Suppressor macrophage (primary cell): ENCODE measurements at regions not wholly inside any gene's neighbourhood (a gene's known extent, or its start where the extent isn't known, plus 50 kb on each side); places are given as distances from the start of the nearest gene placed in this dataset.
"Not testable (repeated sequence)": the region's sequence is repeated elsewhere in the genome, so short reads cannot be mapped to it uniquely, and the experiment has no call there.

ENCODE experiments used
- DNase-seq, 4 experiments: peaks; one replicate each; pipeline ENCODE4 v3.0.0-alpha.2; 2020 to 2022

GRCh38 chr2:136715146-136715545 is 50.2 kb upstream of the THSD7B start:
- no peak for DNase-seq

- DNase-seq, result no peak
Measured at GRCh38 chr2:136714452-136714951, 50.8 kb upstream of the THSD7B start.

GRCh38 chr2:136713739-136714138 is 51.6 kb upstream of the THSD7B start:
- no peak for DNase-seq

- no peak for DNase-seq
Measured at GRCh38 chr2:136705336-136705735, 60.0 kb upstream of the THSD7B start.

- no peak for DNase-seq
Measured at GRCh38 chr2:136703214-136703613, 62.1 kb upstream of the THSD7B start.

- no peak for DNase-seq
Measured at GRCh38 chr2:136696438-136696837, 68.9 kb upstream of the THSD7B start.

GRCh38 chr2:136693966-136694365 is 71.4 kb upstream of the THSD7B start:
- no peak for DNase-seq

- DNase-seq, result not testable (repeated sequence)
Measured at GRCh38 chr2:136680079-136680478, 85.3 kb upstream of the THSD7B start.

GRCh38 chr2:136665736-136666135 is 99.6 kb upstream of the THSD7B start:
- no peak for DNase-seq

GRCh38 chr2:136664713-136665405 is 100.5 kb upstream of the THSD7B start:
- DNase-seq, result no peak

GRCh38 chr2:136658201-136658600 is 107.1 kb upstream of the THSD7B start:
- no peak for DNase-seq

GRCh38 chr2:136653861-136654260 is 111.5 kb upstream of the THSD7B start:
- no peak for DNase-seq

GRCh38 chr2:136651456-136652010 is 113.8 kb upstream of the THSD7B start:
- DNase-seq, result no peak

- DNase-seq, result no peak
Measured at GRCh38 chr2:136647039-136647438, 118.3 kb upstream of the THSD7B start.

GRCh38 chr2:136645236-136645828 is 120.0 kb upstream of the THSD7B start:
- no peak for DNase-seq

- DNase-seq, result no peak
Measured at GRCh38 chr2:136639651-136640050, 125.7 kb upstream of the THSD7B start.

- DNase-seq, result no peak
Measured at GRCh38 chr2:136638193-136638592, 127.2 kb upstream of the THSD7B start.

- no peak for DNase-seq
Measured at GRCh38 chr2:136637402-136637801, 127.9 kb upstream of the THSD7B start.

- no peak for DNase-seq
Measured at GRCh38 chr2:136628490-136628889, 136.9 kb upstream of the THSD7B start.

GRCh38 chr2:136613096-136613495 is 152.2 kb upstream of the THSD7B start:
- DNase-seq, result no peak

- DNase-seq, result no peak
Measured at GRCh38 chr2:136612079-136612478, 153.3 kb upstream of the THSD7B start.

GRCh38 chr2:136611451-136611850 is 153.9 kb upstream of the THSD7B start:
- no peak for DNase-seq

- DNase-seq, result peak; percentile 3 to 30 (median 18)
Measured at GRCh38 chr2:136582628-136583205, 182.6 kb upstream of the THSD7B start.

- no peak for DNase-seq
Measured at GRCh38 chr2:136572335-136572734, 193.0 kb upstream of the THSD7B start.
